C1 segment of cervical spinal cord (tissue), 14 donors: ENCODE measurements at regions not wholly inside any gene's neighbourhood (a gene's known extent, or its start where the extent isn't known, plus 50 kb on each side); places are given as distances from the start of the nearest gene placed in this dataset.

Experiments
- DNase-seq, 14 donors: peaks; one replicate each; lab custom pipeline; 2025; lab: John Stamatoyannopoulos, UW

GRCh38 chr18:43876748-43877147, 599.5 kb upstream of the SYT4 start:
- no peak for DNase-seq

- DNase-seq = no peak
These were observed 600.5 kb upstream of the SYT4 start for GRCh38 chr18:43877616-43878321.

- DNase-seq = no peak
These were observed 602.1 kb upstream of the SYT4 start for GRCh38 chr18:43879415-43879814.

- DNase-seq = no peak
These were observed 605.2 kb upstream of the SYT4 start for GRCh38 chr18:43882358-43883055.

GRCh38 chr18:43883886-43884285, 606.6 kb upstream of the SYT4 start:
- DNase-seq = no peak

GRCh38 chr18:43886341-43886740, 609.1 kb upstream of the SYT4 start:
- DNase-seq = no peak

GRCh38 chr18:43887491-43887890, 610.2 kb upstream of the SYT4 start:
- no peak for DNase-seq

GRCh38 chr18:43888598-43888997, 611.3 kb upstream of the SYT4 start:
- DNase-seq = no peak

GRCh38 chr18:43893001-43893637, 615.8 kb upstream of the SYT4 start:
- no peak for DNase-seq

GRCh38 chr18:43904209-43904837, 627.0 kb upstream of the SYT4 start:
- no peak for DNase-seq

- DNase-seq = no peak
These were observed 636.7 kb upstream of the SYT4 start for GRCh38 chr18:43914018-43914417.

GRCh38 chr18:43916984-43917383, 639.7 kb upstream of the SYT4 start:
- no peak for DNase-seq

- no peak for DNase-seq
These were observed 640.2 kb upstream of the SYT4 start for GRCh38 chr18:43917520-43917919.

- no peak for DNase-seq
These were observed 642.3 kb upstream of the SYT4 start for GRCh38 chr18:43919551-43919950.

- DNase-seq = no peak
These were observed 654.1 kb upstream of the SYT4 start for GRCh38 chr18:43931439-43931838.

- no peak for DNase-seq
These were observed 654.9 kb upstream of the SYT4 start for GRCh38 chr18:43932140-43932539.

- no peak for DNase-seq
These were observed 655.9 kb upstream of the SYT4 start for GRCh38 chr18:43933177-43933576.

- DNase-seq = no peak
These were observed 657.0 kb upstream of the SYT4 start for GRCh38 chr18:43934322-43934721.

- DNase-seq = no peak
These were observed 657.6 kb upstream of the SYT4 start for GRCh38 chr18:43934781-43935471.

- no peak for DNase-seq
These were observed 658.9 kb upstream of the SYT4 start for GRCh38 chr18:43936176-43936575.

GRCh38 chr18:43949291-43949690, 672.0 kb upstream of the SYT4 start:
- no peak for DNase-seq

GRCh38 chr18:43950062-43950461, 672.8 kb upstream of the SYT4 start:
- no peak for DNase-seq
